ENCODE measurements at regions not wholly inside any gene's neighbourhood (a gene's known extent, or its start where the extent isn't known, plus 50 kb on each side); places are given as distances from the start of the nearest gene placed in this dataset.

DNA sequence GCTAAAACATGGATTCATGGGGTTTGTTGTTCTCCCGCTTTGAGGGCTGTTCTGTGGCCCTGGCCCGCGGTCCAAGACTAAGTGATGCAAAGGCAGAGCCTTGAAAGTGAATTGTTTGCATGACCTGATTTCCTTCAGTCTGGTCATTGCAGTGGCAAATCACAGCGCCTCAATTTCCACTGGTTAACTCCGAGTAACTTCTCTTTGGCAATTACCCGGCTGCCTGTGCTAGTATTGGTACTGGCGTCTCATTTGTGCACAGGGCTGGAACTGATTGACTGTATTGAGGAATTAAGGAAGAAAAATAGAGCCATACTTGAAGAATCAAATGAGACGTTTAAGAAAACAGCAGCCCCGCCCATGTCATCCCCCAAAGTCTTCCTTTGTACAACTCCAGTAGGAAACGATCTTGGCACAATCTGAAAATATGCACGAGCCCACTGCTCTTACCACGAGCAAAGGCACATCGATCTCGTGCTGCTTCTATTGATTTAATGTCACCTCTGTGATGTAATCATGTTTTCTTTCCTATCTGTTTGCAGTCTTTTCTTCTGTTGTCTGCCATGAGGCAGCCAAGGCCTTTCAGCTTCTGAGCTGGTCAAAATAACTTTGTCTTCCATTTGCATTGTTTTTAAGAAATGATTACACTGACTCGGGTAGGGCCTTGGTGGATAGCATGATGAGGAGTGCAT lies 60.6 kb upstream of the SHH start:
- FAIRE-seq (no peak), DNase-seq (ENCODE audit: insufficient read length, low spot score) (no peak)
- TF ChIP-seq POLR2AphosphoS5 (IDR thresholded peaks at IDR 0.05; ENCODE audit: low read depth, low read length): no peak

DNA sequence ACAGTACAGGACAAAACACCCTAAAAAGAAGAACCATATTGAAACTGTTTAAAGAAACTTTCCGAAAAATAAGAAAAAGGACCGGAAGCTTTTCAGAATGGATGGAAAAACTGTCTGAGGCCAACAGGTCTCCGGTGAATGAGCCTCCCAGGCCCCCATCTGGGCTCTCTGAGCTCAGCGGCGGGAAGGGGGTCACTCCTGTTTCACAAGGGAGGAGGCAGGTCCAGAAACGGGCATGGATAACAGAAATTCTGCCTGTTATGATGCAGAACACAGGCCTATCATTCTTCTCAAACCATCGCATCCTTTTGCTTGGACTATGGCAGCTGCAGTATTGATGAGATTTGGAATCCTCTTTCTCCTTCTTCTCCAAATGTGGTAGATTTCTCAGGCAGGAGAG lies 58.9 kb upstream of the SHH start:
- DNase-seq (ENCODE audit: insufficient read length, low spot score): no peak

DNA sequence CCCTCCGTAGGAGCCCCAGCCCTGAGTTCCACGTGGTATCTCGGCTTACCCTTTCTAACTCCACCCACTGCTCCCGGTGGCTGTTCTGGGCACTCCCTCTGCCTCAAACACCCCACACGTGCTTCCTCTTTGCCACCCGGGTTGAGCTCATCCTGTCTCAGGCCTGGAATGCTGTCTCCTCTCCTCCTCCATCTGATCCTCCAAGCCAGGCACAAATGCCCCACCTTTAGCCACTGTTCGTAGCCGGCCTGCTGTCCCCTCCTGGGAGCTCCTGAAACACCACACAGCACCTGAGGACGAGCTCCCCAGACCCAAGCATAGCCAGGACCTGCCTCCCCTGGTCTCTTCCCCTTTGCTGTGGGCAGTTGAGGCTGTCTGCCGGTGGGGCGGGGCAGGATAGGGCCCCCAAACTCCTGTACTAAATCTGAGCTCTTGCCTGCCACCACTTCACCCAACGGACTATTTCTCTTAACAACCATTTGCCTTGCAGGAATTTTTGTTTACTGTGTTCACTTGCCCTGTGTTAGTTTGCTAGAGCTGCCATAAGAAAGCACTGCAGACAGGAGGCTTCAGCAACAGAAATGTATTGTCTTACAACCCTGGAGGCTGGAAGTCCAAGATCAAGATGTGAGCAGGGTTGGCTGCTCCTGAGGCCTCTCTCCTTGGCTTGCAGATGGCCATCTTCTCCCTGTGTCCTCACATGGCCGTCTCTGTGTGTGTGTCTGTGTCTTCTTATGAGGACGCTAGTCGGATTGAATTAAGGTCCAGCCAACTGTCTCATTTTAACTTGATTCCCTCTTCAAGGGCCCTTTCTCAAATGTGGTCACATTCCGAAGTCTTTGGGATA lies 58.3 kb upstream of the SHH start:
- TF ChIP-seq POU2F2 (IDR thresholded peaks at IDR 0.05; ENCODE audit: low read depth, low read length) (no peak), TAF1 (IDR thresholded peaks at IDR 0.05; ENCODE audit: low read depth, low read length) (no peak), POLR2A (IDR thresholded peaks at IDR 0.05; ENCODE audit: low read depth, low read length) (no peak), SPI1 (IDR thresholded peaks at IDR 0.05; ENCODE audit: low read depth, low read length) (no peak), PAX5 (IDR thresholded peaks at IDR 0.05; ENCODE audit: insufficient read depth, low read length, severe bottlenecking) (no peak), POLR2AphosphoS5 (IDR thresholded peaks at IDR 0.05; ENCODE audit: low read depth, low read length) (no peak)
- no peak for FAIRE-seq
- DNase-seq (ENCODE audit: insufficient read length, low spot score): no peak

More for the DNA sequence above, 58.9 kb upstream of the SHH start:
- FAIRE-seq: no peak
- TF ChIP-seq TAF1 (IDR thresholded peaks at IDR 0.05; ENCODE audit: low read depth, low read length) (no peak), POLR2AphosphoS5 (IDR thresholded peaks at IDR 0.05; ENCODE audit: low read depth, low read length) (no peak), SPI1 (IDR thresholded peaks at IDR 0.05; ENCODE audit: low read depth, low read length) (no peak), POU2F2 (IDR thresholded peaks at IDR 0.05; ENCODE audit: low read depth, low read length) (no peak), PAX5 (IDR thresholded peaks at IDR 0.05; ENCODE audit: insufficient read depth, low read length, severe bottlenecking) (no peak), POLR2A (IDR thresholded peaks at IDR 0.05; ENCODE audit: low read depth, low read length) (no peak)

DNA sequence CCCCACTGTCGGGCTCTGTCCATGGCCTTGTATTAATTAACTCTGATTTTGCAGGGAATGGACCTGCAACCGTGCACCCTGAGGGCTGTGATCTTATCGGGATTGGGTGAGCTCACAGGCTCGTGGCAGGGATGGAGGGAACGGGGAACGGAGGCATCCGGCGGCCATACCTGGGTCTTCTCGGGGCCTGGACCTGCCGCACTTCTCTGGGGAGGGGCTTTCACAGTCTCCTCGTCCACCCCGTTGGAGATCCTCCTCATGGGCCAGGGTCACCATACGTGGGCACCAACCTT lies 57.5 kb upstream of the SHH start:
- FAIRE-seq: no peak
- TF ChIP-seq PAX5 (IDR thresholded peaks at IDR 0.05; ENCODE audit: insufficient read depth, low read length, severe bottlenecking) (no peak), SPI1 (IDR thresholded peaks at IDR 0.05; ENCODE audit: low read depth, low read length) (no peak)
- DNase-seq (ENCODE audit: insufficient read length, low spot score): no peak

DNA sequence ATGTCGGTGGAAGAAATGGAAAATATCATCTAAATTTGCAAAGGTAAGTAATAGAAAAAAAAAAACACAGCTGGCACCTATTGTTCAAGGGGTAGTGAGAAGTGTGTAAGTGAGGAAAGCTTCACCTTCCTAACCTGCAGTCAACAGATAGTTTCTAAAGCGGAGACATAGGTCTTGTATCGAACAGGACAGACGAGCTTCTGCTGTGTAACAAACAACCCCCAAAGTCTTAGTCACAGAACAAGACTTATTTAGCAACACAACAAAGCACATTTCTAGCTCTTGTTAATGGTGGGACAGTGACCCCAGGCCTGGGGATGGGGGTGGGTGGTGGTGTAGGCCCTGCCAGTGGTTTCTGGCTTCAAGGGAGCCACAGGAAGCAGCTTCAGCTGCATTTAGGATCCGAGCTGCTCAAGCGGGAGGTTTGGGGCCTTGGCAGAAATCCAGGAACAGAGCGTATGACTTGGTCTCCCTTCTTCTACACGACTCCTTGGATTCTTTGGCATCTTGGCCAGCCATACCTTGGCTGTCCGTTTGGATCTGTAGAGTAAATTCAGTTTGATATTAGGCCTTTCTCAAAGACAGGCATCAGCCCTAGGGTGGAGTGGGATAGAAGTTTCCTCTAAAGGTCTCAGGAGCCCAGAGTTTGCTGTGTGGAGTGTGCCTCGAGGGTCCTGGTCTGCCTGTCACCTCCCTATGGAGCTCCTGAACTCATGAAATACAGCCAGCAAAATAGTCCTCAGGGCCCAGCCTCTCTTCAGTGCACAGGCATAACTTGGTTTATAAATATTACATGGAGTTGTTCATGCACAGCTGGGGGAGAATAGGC lies 56.9 kb upstream of the SHH start:
- FAIRE-seq: no peak
- no peak for DNase-seq (ENCODE audit: insufficient read length, low spot score)
- TF ChIP-seq SPI1 (IDR thresholded peaks at IDR 0.05; ENCODE audit: low read depth, low read length) (no peak), POU2F2 (IDR thresholded peaks at IDR 0.05; ENCODE audit: low read depth, low read length) (no peak), POLR2AphosphoS5 (IDR thresholded peaks at IDR 0.05; ENCODE audit: low read depth, low read length) (no peak), PAX5 (IDR thresholded peaks at IDR 0.05; ENCODE audit: insufficient read depth, low read length, severe bottlenecking) (no peak), POLR2A (IDR thresholded peaks at IDR 0.05; ENCODE audit: low read depth, low read length) (no peak), TAF1 (IDR thresholded peaks at IDR 0.05; ENCODE audit: low read depth, low read length) (no peak)

DNA sequence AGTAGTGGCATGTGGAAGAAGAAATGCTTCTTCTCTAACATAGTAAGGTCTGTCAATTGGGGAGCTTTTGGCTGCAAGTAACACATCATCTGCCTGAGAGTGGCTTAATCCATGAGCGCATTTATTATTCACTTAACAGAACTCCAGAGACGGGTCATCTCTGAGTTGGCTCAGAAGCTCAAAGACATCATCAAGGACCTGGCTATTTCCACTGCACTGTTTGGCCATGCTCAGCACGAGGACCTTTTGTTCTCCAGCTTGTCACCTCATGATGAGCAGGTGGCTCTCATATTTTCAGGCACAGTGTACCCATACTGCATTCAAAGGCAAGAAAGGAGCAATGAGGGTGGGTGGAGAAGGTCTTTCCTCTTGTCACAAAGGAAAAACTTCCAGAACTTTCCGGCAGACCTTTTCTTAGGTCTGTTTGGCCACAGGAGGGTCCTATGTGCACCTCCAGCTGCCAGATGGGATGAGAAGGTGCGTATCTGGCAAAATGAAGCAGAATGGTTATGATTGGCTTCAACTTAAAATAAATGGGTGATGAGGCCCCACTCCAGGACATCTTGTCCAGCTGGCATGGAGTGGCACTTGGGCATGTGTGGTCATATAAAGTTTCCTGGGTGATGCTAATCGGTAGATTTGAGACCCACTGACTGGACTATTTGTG lies 55.6 kb upstream of the SHH start:
- TF ChIP-seq POLR2A (IDR thresholded peaks at IDR 0.05; ENCODE audit: low read depth, low read length): no peak
- no peak for TF ChIP-seq TAF1 (IDR thresholded peaks at IDR 0.05; ENCODE audit: low read depth, low read length)
- no peak for TF ChIP-seq POU2F2 (IDR thresholded peaks at IDR 0.05; ENCODE audit: low read depth, low read length)
- DNase-seq (ENCODE audit: insufficient read length, low spot score) (no peak), FAIRE-seq (no peak)

DNA sequence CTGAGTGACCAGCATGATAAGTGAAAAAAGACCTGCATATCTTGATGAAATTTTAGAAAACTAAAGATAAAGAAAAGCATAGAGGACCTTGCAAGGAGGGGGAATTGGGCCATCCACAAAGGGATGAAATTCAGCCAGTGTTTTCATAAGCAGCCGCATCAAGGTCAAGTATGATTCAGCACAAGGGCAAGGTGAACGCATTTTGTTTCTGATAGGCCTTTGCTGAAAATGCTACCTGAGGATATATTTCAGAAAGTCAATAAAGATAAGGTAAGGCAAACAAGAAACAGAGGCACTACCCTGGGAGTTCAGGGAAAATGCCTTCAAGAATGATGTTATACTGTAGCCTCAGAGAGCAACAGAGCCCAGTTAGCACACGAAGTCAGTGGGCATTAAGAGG lies 55.0 kb upstream of the SHH start:
- FAIRE-seq (no peak), DNase-seq (ENCODE audit: insufficient read length, low spot score) (no peak)
- TF ChIP-seq SPI1 (IDR thresholded peaks at IDR 0.05; ENCODE audit: low read depth, low read length) (no peak), PAX5 (IDR thresholded peaks at IDR 0.05; ENCODE audit: insufficient read depth, low read length, severe bottlenecking) (no peak), POLR2AphosphoS5 (IDR thresholded peaks at IDR 0.05; ENCODE audit: low read depth, low read length) (no peak), TAF1 (IDR thresholded peaks at IDR 0.05; ENCODE audit: low read depth, low read length) (no peak), POU2F2 (IDR thresholded peaks at IDR 0.05; ENCODE audit: low read depth, low read length) (no peak), POLR2A (IDR thresholded peaks at IDR 0.05; ENCODE audit: low read depth, low read length) (no peak)

DNA sequence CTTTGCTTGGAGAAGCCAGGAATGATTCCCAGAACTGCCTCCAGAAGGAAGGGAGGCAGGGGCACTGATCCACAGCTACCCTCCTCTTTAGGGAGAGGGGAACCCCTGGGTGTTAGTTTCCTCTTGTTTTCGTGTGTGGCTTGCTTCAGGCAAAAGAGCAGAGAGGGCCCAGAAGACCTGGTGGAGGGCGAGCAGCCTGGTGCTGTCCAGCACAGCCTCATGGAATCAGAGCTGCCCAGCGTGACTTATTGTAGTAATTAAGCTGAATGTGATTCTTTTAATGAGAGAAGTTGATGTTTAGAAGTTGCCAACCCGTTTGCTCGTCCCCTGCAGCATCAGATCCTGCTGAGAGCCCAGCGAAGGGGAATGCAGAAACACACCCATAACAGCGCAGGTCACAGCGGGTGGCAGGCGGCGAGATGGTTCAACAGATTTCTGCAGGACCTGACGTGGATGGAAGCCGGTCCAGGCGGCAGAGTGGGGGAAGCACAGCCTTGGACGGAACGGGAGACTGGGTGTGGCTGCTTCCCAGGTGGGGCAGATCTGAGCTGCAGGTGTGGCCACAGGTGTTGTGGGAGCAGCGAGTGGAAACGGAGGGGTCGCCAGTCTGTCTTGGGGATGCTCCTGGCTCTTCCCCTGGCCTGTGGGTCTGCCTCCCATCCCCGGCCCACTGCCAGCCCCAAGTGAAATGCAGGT lies 53.7 kb upstream of the SHH start:
- TF ChIP-seq TAF1 (IDR thresholded peaks at IDR 0.05; ENCODE audit: low read depth, low read length): no peak
- no peak for TF ChIP-seq POU2F2 (IDR thresholded peaks at IDR 0.05; ENCODE audit: low read depth, low read length)
- TF ChIP-seq POLR2AphosphoS5 (IDR thresholded peaks at IDR 0.05; ENCODE audit: low read depth, low read length): no peak
- TF ChIP-seq POLR2A (IDR thresholded peaks at IDR 0.05; ENCODE audit: low read depth, low read length): no peak
- TF ChIP-seq PAX5 (IDR thresholded peaks at IDR 0.05; ENCODE audit: insufficient read depth, low read length, severe bottlenecking): no peak
- TF ChIP-seq SPI1 (IDR thresholded peaks at IDR 0.05; ENCODE audit: low read depth, low read length): no peak
- FAIRE-seq (no peak), DNase-seq (ENCODE audit: insufficient read length, low spot score) (no peak)
